Nephron (organoid): ENCODE measurements at regions not wholly inside any gene's neighbourhood (a gene's known extent, or its start where the extent isn't known, plus 50 kb on each side); places are given as distances from the start of the nearest gene placed in this dataset.

Experiments
- H3K27ac Mint-ChIP-seq, 3 experiments: 2 replicates each; pipeline ENCODE4 v1.8.0; 2020; ENCODE audit warnings: mixed read lengths in 3 of 3, mild to moderate bottlenecking in 2 of 3, moderate library complexity in 1 of 3
- H3K27me3 Mint-ChIP-seq: 2 replicates; pipeline ENCODE4 v1.8.0; 2021; ENCODE audit warnings: low read depth, mild to moderate bottlenecking, moderate library complexity, mixed read lengths
- H3K36me3 Mint-ChIP-seq: 2 replicates; pipeline ENCODE4 v1.8.0; 2020; ENCODE audit warnings: low read depth, mixed read lengths
- H3K4me1 Mint-ChIP-seq: 2 replicates; pipeline ENCODE4 v1.8.0; 2020; ENCODE audit warnings: mixed read lengths
- H3K4me3 Mint-ChIP-seq, 3 experiments: 2 replicates each; pipeline ENCODE4 v1.8.0; 2020; ENCODE audit warnings: mild to moderate bottlenecking in 3 of 3, mixed read lengths in 3 of 3, moderate library complexity in 2 of 3
- H3K9me3 Mint-ChIP-seq: 2 replicates; pipeline ENCODE4 v1.8.0; 2020; ENCODE audit warnings: mixed read lengths
- CTCF ChIP-seq, 3 experiments: fragments of 200-600 bp; sonication (generic); IDR thresholded peaks; one replicate each; pipeline ENCODE4 v1.5.0; 2021; ENCODE audit warnings: antibody characterized with exemption in 3 of 3; ENCODE audit not compliant: unreplicated experiment in 3 of 3

GRCh38 chr14:101616202-101616601 is 54.9 kb downstream of the DIO3 start:
- no peak for TF ChIP-seq CTCF (IDR thresholded peaks at IDR 0.05; ENCODE audit: unreplicated experiment in 3 of 3)
- Mint-ChIP-seq H3K27ac (no peak overlapping the region), H3K4me3 (no peak overlapping the region), H3K4me1 (no peaks in the 10 kb centered on the region), H3K9me3 (peaks cover 9% of the 10 kb centered on the region), H3K36me3 (no peaks in the 10 kb centered on the region), H3K27me3 (peaks cover 34% of the 10 kb centered on the region)

GRCh38 chr14:101619484-101619883 is 58.2 kb downstream of the DIO3 start:
- peaks cover 30% of the 10 kb centered on the region for H3K27me3 Mint-ChIP-seq

GRCh38 chr14:101620031-101620788 is 58.9 kb downstream of the DIO3 start:
- H3K27ac Mint-ChIP-seq = no peak overlapping the region
- no peak overlapping the region for H3K4me3 Mint-ChIP-seq
- no peak for TF ChIP-seq CTCF (IDR thresholded peaks at IDR 0.05; ENCODE audit: unreplicated experiment in 3 of 3)
- peaks cover 27% of the 10 kb centered on the region for H3K27me3 Mint-ChIP-seq
- H3K36me3 Mint-ChIP-seq = no peaks in the 10 kb centered on the region
- peaks cover 5% of the 10 kb centered on the region for H3K4me1 Mint-ChIP-seq
- H3K9me3 Mint-ChIP-seq = peaks cover 4% of the 10 kb centered on the region

More at GRCh38 chr14:101619484-101619883, 58.2 kb downstream of the DIO3 start:
- peaks cover 4% of the 10 kb centered on the region for H3K9me3 Mint-ChIP-seq
- no peaks in the 10 kb centered on the region for H3K36me3 Mint-ChIP-seq
- peaks cover 4% of the 10 kb centered on the region for H3K4me1 Mint-ChIP-seq
- no peak for TF ChIP-seq CTCF (IDR thresholded peaks at IDR 0.05; ENCODE audit: unreplicated experiment in 3 of 3)
- no peak overlapping the region for H3K4me3 Mint-ChIP-seq
- H3K27ac Mint-ChIP-seq = no peak overlapping the region

GRCh38 chr14:101620821-101621785 is 59.8 kb downstream of the DIO3 start:
- peaks cover 27% of the 10 kb centered on the region for H3K27me3 Mint-ChIP-seq
- peaks cover 4% of the 10 kb centered on the region for H3K36me3 Mint-ChIP-seq

More at GRCh38 chr14:101620821-101621785, 59.8 kb downstream of the DIO3 start:
- Mint-ChIP-seq H3K4me1 (peaks cover 5% of the 10 kb centered on the region), H3K27ac (no peak overlapping the region), H3K9me3 (no peaks in the 10 kb centered on the region), H3K4me3 (no peak overlapping the region)
- no peak for TF ChIP-seq CTCF (IDR thresholded peaks at IDR 0.05; ENCODE audit: unreplicated experiment in 3 of 3)
